Tibial nerve (tissue), 4 donors: ENCODE measurements at regions not wholly inside any gene's neighbourhood (a gene's known extent, or its start where the extent isn't known, plus 50 kb on each side); places are given as distances from the start of the nearest gene placed in this dataset.

Experiments used
- DNase-seq, 2 donors: peaks; one replicate each; pipeline ENCODE4 v3.0.0-alpha.2; 2019; ENCODE audit warnings: low spot score in 2 of 2
- H3K27ac ChIP-seq, 4 donors: fragments of 200-600 bp; sonication (generic) in 3 of 4; one replicate each; pipeline ENCODE4 v1.5.1; 2017 to 2019; ENCODE audit warnings: mild to moderate bottlenecking in 1 of 4
- H3K27me3 ChIP-seq, 2 donors: fragments of 200-600 bp; sonication (generic) in 1 of 2; one replicate each; pipeline versions ENCODE4 v1.5.1 to v1.6.0; 2017 to 2019
- H3K36me3 ChIP-seq, 3 donors: fragments of 200-600 bp; sonication (generic); one replicate each; pipeline ENCODE4 v1.5.1; 2018 to 2019
- H3K4me1 ChIP-seq, 4 donors: fragments of 200-600 bp; sonication (generic) in 3 of 4; one replicate each; pipeline ENCODE4 v1.5.1; 2017 to 2019
- H3K4me3 ChIP-seq, 4 donors: fragments of 200-600 bp; sonication (generic) in 3 of 4; one replicate each; pipeline ENCODE4 v1.5.1; 2017 to 2019; ENCODE audit warnings: mild to moderate bottlenecking in 1 of 4, moderate library complexity in 1 of 4
- H3K9me3 ChIP-seq, 4 donors: fragments of 200-600 bp; sonication (generic) in 3 of 4; one replicate each; pipeline ENCODE4 v1.5.1; 2017 to 2019
- CTCF ChIP-seq, 5 experiments: fragments of 200-600 bp in 3 of 5; fragments of 450-650 bp in 2 of 5; sonication (generic) in 3 of 5; IDR thresholded peaks; one replicate each; pipeline ENCODE4 v1.5.1; 2016 to 2019; ENCODE audit warnings: antibody characterized with exemption in 5 of 5, mild to moderate bottlenecking in 3 of 5, moderate library complexity in 2 of 5
- EP300 ChIP-seq, 2 donors: sonication (generic); formaldehyde crosslinking; IDR thresholded peaks; one replicate each; pipeline ENCODE4 v1.6.1; 2017; ENCODE audit warnings: antibody characterized with exemption in 2 of 2, mild to moderate bottlenecking in 1 of 2
- POLR2A ChIP-seq, 2 donors: fragments of 450-650 bp; IDR thresholded peaks; one replicate each; pipeline ENCODE4 v1.6.1; 2017; ENCODE audit warnings: antibody characterized with exemption in 2 of 2, mild to moderate bottlenecking in 2 of 2, moderate library complexity in 2 of 2
- WGBS, 2 donors: methylation state at CpG; one replicate each; pipeline ENCODE4 v1.1.5; 2018; 5-methylcytosine and 5-hydroxymethylcytosine counted together

DNA sequence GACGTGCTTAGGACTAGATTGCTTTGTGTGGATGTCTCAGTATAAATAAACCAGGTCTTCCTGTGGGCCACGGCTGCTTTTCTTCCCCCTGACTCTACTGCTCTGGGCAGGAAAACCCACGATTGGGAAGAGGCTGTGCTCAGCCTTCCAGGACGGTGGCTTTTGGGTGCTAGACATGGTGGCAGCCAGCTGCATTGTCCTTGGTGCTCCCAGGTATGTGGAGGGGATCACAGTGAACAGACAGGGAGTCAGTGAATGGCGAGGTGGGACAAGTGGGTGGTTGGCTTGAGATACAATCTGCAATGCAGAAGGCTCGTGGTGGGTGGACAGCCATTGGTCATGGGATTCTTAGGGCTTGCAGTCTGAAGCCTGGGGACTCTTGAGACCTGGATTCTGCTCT, 366.3 kb downstream of the AACS start:
- no peak for DNase-seq

GRCh38 chr12:125434131-125434530, 368.9 kb downstream of the AACS start:
- no peaks in the 10 kb centered on the region for H3K9me3 ChIP-seq
- H3K4me3 ChIP-seq: no peak overlapping the region
- no peaks in the 10 kb centered on the region for H3K36me3 ChIP-seq
- DNase-seq: no peak
- no peaks in the 10 kb centered on the region for H3K27me3 ChIP-seq
- 82 to 88% methylated on average over 9 of the region's 9 CpGs for WGBS, 2 donors
- H3K27ac ChIP-seq: no peak overlapping the region
- H3K4me1 ChIP-seq: no peaks in the 10 kb centered on the region
- TF ChIP-seq EP300 (IDR thresholded peaks at IDR 0.05): no peak
- TF ChIP-seq POLR2A (IDR thresholded peaks at IDR 0.05): no peak
- no peak for TF ChIP-seq CTCF (IDR thresholded peaks at IDR 0.05)

More for the DNA sequence above, 366.3 kb downstream of the AACS start:
- Histone ChIP-seq H3K4me1 (no peaks in the 10 kb centered on the region), H3K36me3 (no peaks in the 10 kb centered on the region), H3K27me3 (no peaks in the 10 kb centered on the region), H3K9me3 (no peaks in the 10 kb centered on the region), H3K27ac (no peak overlapping the region), H3K4me3 (no peak overlapping the region)
- TF ChIP-seq EP300 (IDR thresholded peaks at IDR 0.05) (no peak), CTCF (IDR thresholded peaks at IDR 0.05) (no peak), POLR2A (IDR thresholded peaks at IDR 0.05) (no peak)
- 70 to 72% methylated on average over 6 of the region's 6 CpGs for WGBS, 2 donors

DNA sequence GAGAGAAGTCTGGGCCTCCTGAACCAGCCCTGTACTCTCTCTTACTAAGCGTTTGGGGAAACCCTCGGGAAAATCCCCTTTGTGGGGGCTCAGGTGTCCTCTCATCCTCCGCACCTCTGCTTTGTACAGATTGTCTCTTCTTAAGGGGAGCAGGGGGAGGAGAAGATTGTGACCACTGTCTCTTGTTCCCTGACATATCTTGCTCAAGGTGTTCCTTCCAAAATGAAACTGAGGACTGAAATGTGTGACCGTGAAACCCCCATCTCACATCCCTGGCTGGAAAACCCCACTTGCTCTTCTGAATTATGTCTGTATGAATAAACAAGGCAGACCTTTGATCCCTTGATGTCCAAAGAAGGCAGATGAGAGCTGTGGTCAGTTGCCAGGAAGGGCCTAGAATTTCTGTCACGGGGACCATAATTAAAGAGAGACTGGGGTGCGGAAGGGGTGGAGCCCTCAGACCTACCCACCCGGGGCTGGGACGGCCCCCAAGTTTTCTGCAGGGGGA, 369.8 kb downstream of the AACS start:
- Histone ChIP-seq H3K4me1 (no peaks in the 10 kb centered on the region), H3K27ac (no peak overlapping the region), H3K36me3 (no peaks in the 10 kb centered on the region), H3K4me3 (no peak overlapping the region), H3K27me3 (no peaks in the 10 kb centered on the region), H3K9me3 (no peaks in the 10 kb centered on the region)
- TF ChIP-seq CTCF (IDR thresholded peaks at IDR 0.05) (no peak), EP300 (IDR thresholded peaks at IDR 0.05) (no peak), POLR2A (IDR thresholded peaks at IDR 0.05) (no peak)
- no peak for DNase-seq
- 72 to 74% methylated on average over 8 of the region's 8 CpGs for WGBS, 2 donors

DNA sequence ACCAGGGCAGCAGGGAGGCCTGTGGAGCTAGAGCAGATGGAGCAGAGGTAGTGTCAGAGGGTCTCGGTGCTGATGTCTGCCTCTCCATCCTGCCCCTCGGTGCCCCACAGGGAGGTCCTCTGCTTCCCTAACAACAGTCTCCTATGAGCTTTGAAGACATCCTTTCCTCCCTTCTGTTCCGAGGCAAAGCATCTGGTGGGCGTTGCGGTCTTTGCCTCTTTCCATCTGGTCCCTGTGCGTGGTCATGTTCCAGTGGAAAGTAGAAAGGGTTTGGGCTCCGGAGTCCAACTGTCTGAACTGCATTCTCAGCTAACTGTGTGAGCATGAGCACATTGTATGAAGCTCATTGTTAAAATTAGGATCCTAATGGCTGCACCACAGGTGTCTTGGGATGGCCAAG, 370.6 kb downstream of the AACS start:
- H3K9me3 ChIP-seq: no peaks in the 10 kb centered on the region

DNA sequence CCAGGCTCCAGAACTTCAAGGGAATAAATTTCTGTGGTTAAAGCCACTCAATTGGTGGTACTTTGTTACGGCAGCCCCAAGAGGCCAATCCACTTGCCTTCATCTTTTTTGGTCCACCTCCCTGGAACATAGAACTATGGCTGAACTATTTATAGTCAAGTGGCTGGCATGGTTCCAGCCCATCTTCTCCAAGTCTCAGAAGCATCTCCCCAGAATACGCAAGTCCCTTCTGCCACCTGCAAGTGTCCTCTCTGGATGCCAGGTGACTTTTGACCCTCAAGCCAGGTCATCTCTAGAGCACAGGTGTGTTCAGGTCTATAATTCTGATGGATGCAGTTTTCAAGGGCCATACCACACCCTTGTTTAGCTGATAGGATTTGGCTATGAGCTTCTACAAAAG, 371.5 kb downstream of the AACS start:
- Histone ChIP-seq H3K9me3 (no peaks in the 10 kb centered on the region), H3K27me3 (no peaks in the 10 kb centered on the region), H3K36me3 (no peaks in the 10 kb centered on the region), H3K27ac (no peak overlapping the region), H3K4me1 (no peaks in the 10 kb centered on the region), H3K4me3 (no peak overlapping the region)
- DNase-seq: no peak
- WGBS, 2 donors: 89 to 92% methylated on average over 2 of the region's 2 CpGs
- TF ChIP-seq EP300 (IDR thresholded peaks at IDR 0.05): no peak
- TF ChIP-seq CTCF (IDR thresholded peaks at IDR 0.05): no peak
- TF ChIP-seq POLR2A (IDR thresholded peaks at IDR 0.05): no peak

More for the DNA sequence above, 370.6 kb downstream of the AACS start:
- Histone ChIP-seq H3K27me3 (no peaks in the 10 kb centered on the region), H3K36me3 (no peaks in the 10 kb centered on the region), H3K4me1 (no peaks in the 10 kb centered on the region), H3K27ac (no peak overlapping the region), H3K4me3 (no peak overlapping the region)
- no peak for DNase-seq
- 84 to 88% methylated on average over 7 of the region's 7 CpGs for WGBS, 2 donors
- TF ChIP-seq CTCF (IDR thresholded peaks at IDR 0.05) (no peak), EP300 (IDR thresholded peaks at IDR 0.05) (no peak), POLR2A (IDR thresholded peaks at IDR 0.05) (no peak)
